Prostate gland (tissue), 2 donors: ENCODE measurements at regions not wholly inside any gene's neighbourhood (a gene's known extent, or its start where the extent isn't known, plus 50 kb on each side); places are given as distances from the start of the nearest gene placed in this dataset.

ENCODE experiments used
- POLR2A ChIP-seq: fragments of 450-650 bp; IDR thresholded peaks from one replicate; pipeline ENCODE4 v1.6.1; 2016; ENCODE audit warnings: antibody characterized with exemption, mild to moderate bottlenecking
- POLR2AphosphoS5 ChIP-seq: sonication (generic); formaldehyde crosslinking; IDR thresholded peaks from one replicate; pipeline ENCODE4 v1.6.1; 2017; ENCODE audit warnings: antibody characterized with exemption
- TF ChIP-seq, protein P1 (sequence below), 4 experiments: fragments of 200-600 bp in 2 of 4; fragments of 450-650 bp in 2 of 4; sonication (generic) in 2 of 4; IDR thresholded peaks; 1 replicate in 3 of 4; 2 replicates in 1 of 4; pipeline ENCODE4 v1.5.1; 2016 to 2019; ENCODE audit warnings: antibody characterized with exemption in 4 of 4, mild to moderate bottlenecking in 2 of 4, moderate library complexity in 2 of 4

DNA sequence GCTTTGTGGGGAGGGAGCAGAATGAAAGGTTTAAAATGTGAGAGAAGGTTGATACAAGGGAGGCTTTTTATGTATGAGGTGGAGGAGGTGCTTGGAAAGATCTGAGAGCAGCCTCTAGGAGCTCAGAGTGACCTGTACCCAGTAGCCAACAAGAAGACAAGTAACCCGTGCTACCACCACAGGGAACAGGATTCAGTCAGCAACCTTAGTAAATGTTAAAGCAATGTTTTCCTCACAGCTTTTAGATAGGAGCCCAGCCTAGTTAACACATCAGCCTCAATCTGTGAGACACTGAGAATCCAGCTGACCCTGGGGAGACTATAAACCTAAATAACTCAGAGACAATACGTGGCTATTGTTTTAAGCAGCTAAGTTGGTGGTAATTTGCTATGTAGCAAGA is 194.9 kb upstream of the NT5C1B start:
- TF ChIP-seq, protein P1, sequence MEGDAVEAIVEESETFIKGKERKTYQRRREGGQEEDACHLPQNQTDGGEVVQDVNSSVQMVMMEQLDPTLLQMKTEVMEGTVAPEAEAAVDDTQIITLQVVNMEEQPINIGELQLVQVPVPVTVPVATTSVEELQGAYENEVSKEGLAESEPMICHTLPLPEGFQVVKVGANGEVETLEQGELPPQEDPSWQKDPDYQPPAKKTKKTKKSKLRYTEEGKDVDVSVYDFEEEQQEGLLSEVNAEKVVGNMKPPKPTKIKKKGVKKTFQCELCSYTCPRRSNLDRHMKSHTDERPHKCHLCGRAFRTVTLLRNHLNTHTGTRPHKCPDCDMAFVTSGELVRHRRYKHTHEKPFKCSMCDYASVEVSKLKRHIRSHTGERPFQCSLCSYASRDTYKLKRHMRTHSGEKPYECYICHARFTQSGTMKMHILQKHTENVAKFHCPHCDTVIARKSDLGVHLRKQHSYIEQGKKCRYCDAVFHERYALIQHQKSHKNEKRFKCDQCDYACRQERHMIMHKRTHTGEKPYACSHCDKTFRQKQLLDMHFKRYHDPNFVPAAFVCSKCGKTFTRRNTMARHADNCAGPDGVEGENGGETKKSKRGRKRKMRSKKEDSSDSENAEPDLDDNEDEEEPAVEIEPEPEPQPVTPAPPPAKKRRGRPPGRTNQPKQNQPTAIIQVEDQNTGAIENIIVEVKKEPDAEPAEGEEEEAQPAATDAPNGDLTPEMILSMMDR (IDR thresholded peaks at IDR 0.05): no peak
- no peak for TF ChIP-seq POLR2A
- TF ChIP-seq POLR2AphosphoS5: no peak
